WTC11 (cell line): ENCODE measurements at regions not wholly inside any gene's neighbourhood (a gene's known extent, or its start where the extent isn't known, plus 50 kb on each side); places are given as distances from the start of the nearest gene placed in this dataset.

Experiments used
- ATAC-seq: fragments of 200-7000 bp; cut with Tn5 transposase; 2 replicates; pipeline ENCODE4 v1.10.0; 2021; ENCODE audit warnings: mild to moderate bottlenecking, moderate library complexity
- CTCF ChIA-PET: fragments of 300-600 bp; sonication (Branson Sonifier 250); formaldehyde crosslinking; loops from one replicate; lab custom pipeline; 2021; ENCODE audit warnings: antibody characterized with exemption; lab: Charles Lee
- POLR2A ChIA-PET: fragments of 350-600 bp; sonication (Branson Sonifier 250); formaldehyde crosslinking; loops from one replicate; lab custom pipeline; 2021; ENCODE audit warnings: antibody characterized with exemption; lab: Charles Lee
- DNase-seq: peaks from one replicate; pipeline ENCODE4 v3.0.0; 2021; ENCODE audit warnings: low spot score
- H3K27ac Mint-ChIP-seq: 2 replicates; pipeline ENCODE4 v1.8.0; 2021; ENCODE audit warnings: mixed read lengths
- H3K27me3 Mint-ChIP-seq: 2 replicates; pipeline ENCODE4 v1.8.0; 2021; ENCODE audit warnings: low read depth, mild to moderate bottlenecking, moderate library complexity, mixed read lengths
- H3K36me3 Mint-ChIP-seq: 2 replicates; pipeline ENCODE4 v1.8.0; 2021; ENCODE audit warnings: mixed read lengths
- H3K4me1 Mint-ChIP-seq: 2 replicates; pipeline ENCODE4 v1.8.0; 2022; ENCODE audit warnings: mixed read lengths
- H3K4me3 Mint-ChIP-seq: 2 replicates; pipeline ENCODE4 v1.8.0; 2021; ENCODE audit warnings: mild to moderate bottlenecking, moderate library complexity, mixed read lengths
- H3K9me3 Mint-ChIP-seq: 2 replicates; pipeline ENCODE4 v1.8.0; 2021; ENCODE audit warnings: mixed read lengths
- ATF2 ChIP-seq: sonication (generic); formaldehyde crosslinking; IDR thresholded peaks from 2 replicates; pipeline ENCODE4 v1.8.1; 2022; ENCODE audit warnings: low read depth, missing genetic modification reagents, borderline replicate concordance
- CREM ChIP-seq: sonication (generic); formaldehyde crosslinking; IDR thresholded peaks from 2 replicates; pipeline ENCODE4 v1.8.1; 2022; ENCODE audit warnings: mild to moderate bottlenecking, missing genetic modification reagents, moderate library complexity
- ELF4 ChIP-seq: sonication (generic); formaldehyde crosslinking; IDR thresholded peaks from 2 replicates; pipeline ENCODE4 v1.8.1; 2022; ENCODE audit warnings: low read depth, mild to moderate bottlenecking, moderate library complexity, missing genetic modification reagents
- FOXJ3 ChIP-seq: sonication (generic); formaldehyde crosslinking; IDR thresholded peaks from 2 replicates; pipeline ENCODE4 v1.9.0; 2021; ENCODE audit warnings: missing genetic modification reagents, mild to moderate bottlenecking, borderline replicate concordance
- FOXK1 ChIP-seq: sonication (generic); formaldehyde crosslinking; IDR thresholded peaks from 2 replicates; pipeline ENCODE4 v1.8.0; 2022; ENCODE audit warnings: mild to moderate bottlenecking, moderate library complexity, missing genetic modification reagents
- GTF2I ChIP-seq: fragments of 250-450 bp; sonication (Bioruptor Pico); conservative IDR thresholded peaks from 2 replicates; pipeline ENCODE4 v1.4.0; 2021; ENCODE audit warnings: mild to moderate bottlenecking
- JUN ChIP-seq: sonication (generic); formaldehyde crosslinking; IDR thresholded peaks from 2 replicates; pipeline ENCODE4 v1.8.0; 2023; ENCODE audit warnings: mild to moderate bottlenecking, missing genetic modification reagents
- MYBL2 ChIP-seq: sonication (generic); formaldehyde crosslinking; IDR thresholded peaks from 2 replicates; pipeline ENCODE4 v1.8.1; 2023; ENCODE audit warnings: mild to moderate bottlenecking, moderate library complexity, missing genetic modification reagents
- NFATC4 ChIP-seq: fragments of 250-450 bp; sonication (Bioruptor Pico); IDR thresholded peaks from 2 replicates; pipeline ENCODE4 v1.9.0; 2021; ENCODE audit warnings: mild to moderate bottlenecking
- NR3C1 ChIP-seq: sonication (generic); formaldehyde crosslinking; conservative IDR thresholded peaks from 2 replicates; pipeline ENCODE4 v1.8.1; 2023; ENCODE audit warnings: low read depth, mild to moderate bottlenecking, missing genetic modification reagents
- PRRX2 ChIP-seq: fragments of 250-450 bp; sonication (Bioruptor Pico); IDR thresholded peaks from 2 replicates; pipeline ENCODE4 v1.8.0; 2021; ENCODE audit warnings: mild to moderate bottlenecking
- RELA ChIP-seq: sonication (generic); formaldehyde crosslinking; IDR thresholded peaks from 2 replicates; pipeline ENCODE4 v1.8.1; 2022; ENCODE audit warnings: missing genetic modification reagents, mild to moderate bottlenecking, borderline replicate concordance
- SMAD3 ChIP-seq: sonication (generic); formaldehyde crosslinking; IDR thresholded peaks from 2 replicates; pipeline ENCODE4 v1.8.0; 2022; ENCODE audit warnings: missing genetic modification reagents, mild to moderate bottlenecking, borderline replicate concordance
- SMAD4 ChIP-seq: sonication (generic); formaldehyde crosslinking; IDR thresholded peaks from 2 replicates; pipeline ENCODE4 v1.8.0; 2022; ENCODE audit warnings: mild to moderate bottlenecking, missing genetic modification reagents
- SOX15 ChIP-seq: fragments of 250-450 bp; sonication (Bioruptor Pico); IDR thresholded peaks from 2 replicates; pipeline ENCODE4 v1.9.0; 2021; ENCODE audit warnings: mild to moderate bottlenecking
- STAT6 ChIP-seq: sonication (generic); formaldehyde crosslinking; conservative IDR thresholded peaks from 2 replicates; pipeline ENCODE4 v1.8.1; 2023; ENCODE audit warnings: mild to moderate bottlenecking, low read depth, missing genetic modification reagents, moderate library complexity
- TEAD1 ChIP-seq: sonication (generic); formaldehyde crosslinking; IDR thresholded peaks from 2 replicates; pipeline ENCODE4 v1.8.0; 2022; ENCODE audit warnings: mild to moderate bottlenecking, missing genetic modification reagents
- ZNF138 ChIP-seq: sonication (generic); formaldehyde crosslinking; conservative IDR thresholded peaks from 2 replicates; pipeline ENCODE4 v1.8.1; 2022; ENCODE audit warnings: mild to moderate bottlenecking, moderate library complexity, missing genetic modification reagents
- ZNF219 ChIP-seq: sonication (generic); formaldehyde crosslinking; IDR thresholded peaks from 2 replicates; pipeline ENCODE4 v1.8.0; 2023; ENCODE audit warnings: missing genetic modification reagents, mild to moderate bottlenecking, borderline replicate concordance
- ZNF281 ChIP-seq: sonication (generic); formaldehyde crosslinking; IDR thresholded peaks from 2 replicates; pipeline ENCODE4 v1.8.0; 2023; ENCODE audit warnings: mild to moderate bottlenecking, missing genetic modification reagents
- ZNF423 ChIP-seq: fragments of 250-450 bp; sonication (Bioruptor Pico); IDR thresholded peaks from 2 replicates; pipeline ENCODE4 v2.1.2; 2022; ENCODE audit warnings: mild to moderate bottlenecking, moderate library complexity
- ZSCAN18 ChIP-seq: fragments of 250-450 bp; sonication (Bioruptor Pico); IDR thresholded peaks from 2 replicates; pipeline ENCODE4 v2.1.2; 2022; ENCODE audit warnings: mild to moderate bottlenecking, moderate library complexity

GRCh38 chr2:144026753-144027152, 493.2 kb downstream of the ZEB2 start (continued):
- no peak for TF ChIP-seq ZNF281 (CRISPR knock-in tag)
- no peak for TF ChIP-seq ZNF219 (CRISPR knock-in tag)
- TF ChIP-seq ATF2 (CRISPR knock-in tag): no peak
- no peak for TF ChIP-seq MYBL2
- no peak for TF ChIP-seq FOXJ3 (CRISPR knock-in tag)
- no peak for TF ChIP-seq GTF2I (CRISPR knock-in tag)
- no peak for TF ChIP-seq PRRX2 (CRISPR knock-in tag)
- TF ChIP-seq SOX15 (CRISPR knock-in tag): no peak
- no peak for TF ChIP-seq FOXK1 (CRISPR knock-in tag)
- TF ChIP-seq ELF4 (CRISPR knock-in tag): no peak
- no peak for TF ChIP-seq SMAD3
- TF ChIP-seq STAT6 (CRISPR knock-in tag): no peak
- TF ChIP-seq RELA: no peak
- no peak for TF ChIP-seq SMAD4 (CRISPR knock-in tag)
- no peak for TF ChIP-seq CREM (CRISPR knock-in tag)

- CTCF ChIA-PET: no interaction called here
- DNase-seq: peak; percentile 15
- H3K27me3 Mint-ChIP-seq: no peaks in the 10 kb centered on the region
- no peak for TF ChIP-seq JUN (CRISPR knock-in tag)
- TF ChIP-seq CREM (CRISPR knock-in tag): no peak
- TF ChIP-seq FOXK1 (CRISPR knock-in tag): no peak
- no peak for TF ChIP-seq ZNF423 (CRISPR knock-in tag)
- no peak for TF ChIP-seq MYBL2
- TF ChIP-seq ZNF138 (CRISPR knock-in tag): no peak
- TF ChIP-seq TEAD1: no peak
- no peak for TF ChIP-seq ZSCAN18
- TF ChIP-seq NFATC4 (CRISPR knock-in tag): no peak
- no peak for TF ChIP-seq NR3C1 (CRISPR knock-in tag)
- TF ChIP-seq, all 79 proteins: peak for 0
- Mint-ChIP-seq H3K4me1 (peaks cover 18% of the 10 kb centered on the region), H3K27ac (no peak overlapping the region; the same call in 1 of the 2 replicates), H3K9me3 (peaks cover 20% of the 10 kb centered on the region), H3K4me3 (no peak overlapping the region), H3K36me3 (peaks cover 5% of the 10 kb centered on the region; the same call in 1 of the 2 replicates)
- ATAC-seq: peak; percentile 84
- POLR2A ChIA-PET: no interaction called here
Measured at GRCh38 chr2:144020047-144020446, 499.9 kb downstream of the ZEB2 start.
